Liver (tissue), 8 donors: ENCODE measurements at regions not wholly inside any gene's neighbourhood (a gene's known extent, or its start where the extent isn't known, plus 50 kb on each side); places are given as distances from the start of the nearest gene placed in this dataset.

Experiments
- DNase-seq: peaks from one replicate; pipeline ENCODE4 v3.0.0-alpha.2; 2017; ENCODE audit warnings: low spot score
- H3K27ac ChIP-seq, 2 donors: one replicate each; pipeline ENCODE4 v1.7.0; 2013; ENCODE audit warnings: inconsistent platforms in 2 of 2, low read length in 2 of 2, control low read depth in 1 of 2, low read depth in 1 of 2, mild to moderate bottlenecking in 1 of 2
- H3K27me3 ChIP-seq, 4 donors: one replicate each; pipeline versions ENCODE4 v1.6.1 to v1.7.0; 2013; ENCODE audit warnings: low read length in 3 of 4, inconsistent platforms in 1 of 4, mild to moderate bottlenecking in 1 of 4, moderate library complexity in 1 of 4; ENCODE audit not compliant: control insufficient read depth in 4 of 4, insufficient read depth in 4 of 4
- H3K36me3 ChIP-seq, 4 donors: one replicate each; pipeline versions ENCODE4 v1.6.1 to v1.7.0; 2013; ENCODE audit warnings: low read length in 3 of 4, mild to moderate bottlenecking in 3 of 4, low read depth in 1 of 4, moderate library complexity in 1 of 4; ENCODE audit not compliant: control insufficient read depth in 4 of 4, insufficient read depth in 3 of 4
- H3K4me1 ChIP-seq, 4 donors: one replicate each; pipeline versions ENCODE4 v1.6.1 to v1.7.0; 2013; ENCODE audit warnings: low read length in 3 of 4, mild to moderate bottlenecking in 3 of 4, moderate library complexity in 1 of 4; ENCODE audit not compliant: control insufficient read depth in 4 of 4, insufficient read depth in 4 of 4
- H3K4me3 ChIP-seq, 3 donors: one replicate each; pipeline versions ENCODE4 v1.6.1 to v1.7.0; 2013; ENCODE audit warnings: low read length in 3 of 3, control low read depth in 1 of 3, low read depth in 1 of 3, mild to moderate bottlenecking in 1 of 3
- H3K9ac ChIP-seq, 2 donors: one replicate each; pipeline ENCODE4 v1.7.0; 2013; ENCODE audit warnings: low read length in 2 of 2, mild to moderate bottlenecking in 2 of 2, moderate library complexity in 2 of 2, control low read depth in 1 of 2, low read depth in 1 of 2
- H3K9me3 ChIP-seq, 4 donors: one replicate each; pipeline versions ENCODE4 v1.6.1 to v1.7.0; 2013; ENCODE audit warnings: low read length in 3 of 4; ENCODE audit not compliant: control insufficient read depth in 4 of 4
- EGR1 ChIP-seq, 2 donors: IDR thresholded peaks; 2 replicates each; pipeline ENCODE4 v1.6.1; 2016 to 2018; ENCODE audit warnings: antibody characterized with exemption in 2 of 2, low read depth in 2 of 2
- FOXA1 ChIP-seq: IDR thresholded peaks from 2 replicates; pipeline ENCODE4 v1.6.1; 2016; ENCODE audit warnings: antibody characterized with exemption
- FOXA2 ChIP-seq: IDR thresholded peaks from 2 replicates; pipeline ENCODE4 v1.6.1; 2016; ENCODE audit warnings: antibody characterized with exemption
- GABPA ChIP-seq, 2 donors: IDR thresholded peaks in 1 of 2; conservative IDR thresholded peaks in 1 of 2; 2 replicates each; pipeline ENCODE4 v1.6.1; 2016; ENCODE audit warnings: antibody characterized with exemption in 2 of 2, mild to moderate bottlenecking in 1 of 2, moderate library complexity in 1 of 2
- HNF4A ChIP-seq, 2 donors: conservative IDR thresholded peaks; 2 replicates each; pipeline ENCODE4 v1.6.1; 2016; ENCODE audit warnings: antibody characterized with exemption in 2 of 2, mild to moderate bottlenecking in 2 of 2
- HNF4G ChIP-seq: IDR thresholded peaks from 2 replicates; pipeline ENCODE4 v1.6.1; 2016; ENCODE audit warnings: antibody characterized with exemption
- JUND ChIP-seq, 2 donors: IDR thresholded peaks; 2 replicates each; pipeline ENCODE4 v1.6.1; 2016; ENCODE audit warnings: antibody characterized with exemption in 2 of 2
- NR2F2 ChIP-seq: IDR thresholded peaks from 2 replicates; pipeline ENCODE4 v1.6.1; 2016; ENCODE audit warnings: antibody characterized with exemption
- RAD21 ChIP-seq, 2 donors: IDR thresholded peaks; 2 replicates each; pipeline ENCODE4 v1.6.1; 2016; ENCODE audit warnings: antibody characterized with exemption in 2 of 2, mild to moderate bottlenecking in 2 of 2
- RXRA ChIP-seq, 2 donors: IDR thresholded peaks; 2 replicates each; pipeline ENCODE4 v1.6.1; 2017 to 2018; ENCODE audit warnings: antibody characterized with exemption in 2 of 2, mild to moderate bottlenecking in 1 of 2
- SP1 ChIP-seq: IDR thresholded peaks from 2 replicates; pipeline ENCODE4 v1.6.1; 2018; ENCODE audit warnings: antibody characterized with exemption, mild to moderate bottlenecking
- TAF1 ChIP-seq: conservative IDR thresholded peaks from 2 replicates; pipeline ENCODE4 v1.6.1; 2016; ENCODE audit warnings: antibody characterized with exemption, mild to moderate bottlenecking
- YY1 ChIP-seq: IDR thresholded peaks from 2 replicates; pipeline ENCODE4 v1.6.1; 2016; ENCODE audit warnings: antibody characterized with exemption, mild to moderate bottlenecking
- WGBS: extraction: QIAGEN DNeasy Blood & Tissue Kit; methylation state at CpG from one replicate; pipeline ENCODE4 v1.1.7; 2013; 5-methylcytosine and 5-hydroxymethylcytosine counted together
- TF ChIP-seq, protein P1 (sequence below): IDR thresholded peaks from 2 replicates; pipeline ENCODE4 v1.6.1; 2016; ENCODE audit warnings: antibody characterized with exemption
- TF ChIP-seq, protein P2 (sequence below): IDR thresholded peaks from 2 replicates; pipeline ENCODE4 v1.6.1; 2016; ENCODE audit warnings: antibody characterized with exemption
- TF ChIP-seq, protein P3 (sequence below): fragments of 150-350 bp; IDR thresholded peaks from 2 replicates; pipeline ENCODE4 v1.5.1; 2017; ENCODE audit warnings: improper control_type of control experiment, low read depth, low read length; ENCODE audit not compliant: missing input control
- TF ChIP-seq, protein P4 (sequence below): IDR thresholded peaks from 2 replicates; pipeline ENCODE4 v1.6.1; 2016; ENCODE audit warnings: antibody characterized with exemption, mild to moderate bottlenecking
- TF ChIP-seq, protein P5 (sequence below): IDR thresholded peaks from 2 replicates; pipeline ENCODE4 v1.6.1; 2016; ENCODE audit warnings: antibody characterized with exemption
- donor health status: healthy.
- donor health status: healthy.
- donor health status: healthy.
- donor health status: healthy.
- donor health status: healthy.

DNA sequence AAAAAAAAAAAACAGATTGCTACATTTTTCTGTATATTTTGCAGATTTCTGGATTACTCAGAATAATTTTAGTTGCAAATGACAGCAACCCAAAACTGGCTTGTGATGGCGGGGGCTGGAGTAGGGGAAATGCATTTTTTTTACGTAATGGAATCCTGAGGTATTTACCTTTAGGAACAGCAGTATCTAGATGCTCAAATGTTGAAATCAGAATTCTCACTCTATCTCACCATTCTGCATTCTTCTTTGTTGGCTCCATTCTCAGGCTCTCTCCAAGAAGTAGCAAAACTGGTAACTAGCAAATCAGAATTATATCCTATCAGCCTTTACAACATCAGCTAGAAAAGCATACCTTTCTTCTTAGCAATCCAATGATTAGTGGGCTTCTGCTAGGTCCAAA lies 554.3 kb downstream of the PRELID2 start:
- DNase-seq = no peak
- Histone ChIP-seq H3K27ac (no peak overlapping the region), H3K9ac (no peak overlapping the region), H3K36me3 (no peaks in the 10 kb centered on the region), H3K4me1 (no peaks in the 10 kb centered on the region), H3K9me3 (peaks cover 0 to 3% (median 0%) of the 10 kb centered on the region in 4 donors), H3K4me3 (no peak overlapping the region), H3K27me3 (no peaks in the 10 kb centered on the region)
- TF ChIP-seq HNF4A (conservative IDR thresholded peaks at IDR 0.05) (no peak), YY1 (no peak), TAF1 (no peak), FOXA2 (no peak), GABPA (IDR thresholded peaks at IDR 0.05 in 1 of 2, conservative IDR thresholded peaks at IDR 0.05 in 1 of 2) (no peak), JUND (IDR thresholded peaks at IDR 0.05) (no peak), RAD21 (IDR thresholded peaks at IDR 0.05) (no peak), FOXA1 (no peak), NR2F2 (no peak), HNF4G (no peak), RXRA (IDR thresholded peaks at IDR 0.05) (no peak), SP1 (no peak), EGR1 (IDR thresholded peaks at IDR 0.05; ENCODE audit: low read depth in 2 of 2) (no peak)
- TF ChIP-seq, protein P1, sequence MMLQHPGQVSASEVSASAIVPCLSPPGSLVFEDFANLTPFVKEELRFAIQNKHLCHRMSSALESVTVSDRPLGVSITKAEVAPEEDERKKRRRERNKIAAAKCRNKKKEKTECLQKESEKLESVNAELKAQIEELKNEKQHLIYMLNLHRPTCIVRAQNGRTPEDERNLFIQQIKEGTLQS = no peak
- TF ChIP-seq, protein P2, sequence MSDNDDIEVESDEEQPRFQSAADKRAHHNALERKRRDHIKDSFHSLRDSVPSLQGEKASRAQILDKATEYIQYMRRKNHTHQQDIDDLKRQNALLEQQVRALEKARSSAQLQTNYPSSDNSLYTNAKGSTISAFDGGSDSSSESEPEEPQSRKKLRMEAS = no peak
- TF ChIP-seq, protein P3, sequence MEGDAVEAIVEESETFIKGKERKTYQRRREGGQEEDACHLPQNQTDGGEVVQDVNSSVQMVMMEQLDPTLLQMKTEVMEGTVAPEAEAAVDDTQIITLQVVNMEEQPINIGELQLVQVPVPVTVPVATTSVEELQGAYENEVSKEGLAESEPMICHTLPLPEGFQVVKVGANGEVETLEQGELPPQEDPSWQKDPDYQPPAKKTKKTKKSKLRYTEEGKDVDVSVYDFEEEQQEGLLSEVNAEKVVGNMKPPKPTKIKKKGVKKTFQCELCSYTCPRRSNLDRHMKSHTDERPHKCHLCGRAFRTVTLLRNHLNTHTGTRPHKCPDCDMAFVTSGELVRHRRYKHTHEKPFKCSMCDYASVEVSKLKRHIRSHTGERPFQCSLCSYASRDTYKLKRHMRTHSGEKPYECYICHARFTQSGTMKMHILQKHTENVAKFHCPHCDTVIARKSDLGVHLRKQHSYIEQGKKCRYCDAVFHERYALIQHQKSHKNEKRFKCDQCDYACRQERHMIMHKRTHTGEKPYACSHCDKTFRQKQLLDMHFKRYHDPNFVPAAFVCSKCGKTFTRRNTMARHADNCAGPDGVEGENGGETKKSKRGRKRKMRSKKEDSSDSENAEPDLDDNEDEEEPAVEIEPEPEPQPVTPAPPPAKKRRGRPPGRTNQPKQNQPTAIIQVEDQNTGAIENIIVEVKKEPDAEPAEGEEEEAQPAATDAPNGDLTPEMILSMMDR = no peak
- TF ChIP-seq, protein P4, sequence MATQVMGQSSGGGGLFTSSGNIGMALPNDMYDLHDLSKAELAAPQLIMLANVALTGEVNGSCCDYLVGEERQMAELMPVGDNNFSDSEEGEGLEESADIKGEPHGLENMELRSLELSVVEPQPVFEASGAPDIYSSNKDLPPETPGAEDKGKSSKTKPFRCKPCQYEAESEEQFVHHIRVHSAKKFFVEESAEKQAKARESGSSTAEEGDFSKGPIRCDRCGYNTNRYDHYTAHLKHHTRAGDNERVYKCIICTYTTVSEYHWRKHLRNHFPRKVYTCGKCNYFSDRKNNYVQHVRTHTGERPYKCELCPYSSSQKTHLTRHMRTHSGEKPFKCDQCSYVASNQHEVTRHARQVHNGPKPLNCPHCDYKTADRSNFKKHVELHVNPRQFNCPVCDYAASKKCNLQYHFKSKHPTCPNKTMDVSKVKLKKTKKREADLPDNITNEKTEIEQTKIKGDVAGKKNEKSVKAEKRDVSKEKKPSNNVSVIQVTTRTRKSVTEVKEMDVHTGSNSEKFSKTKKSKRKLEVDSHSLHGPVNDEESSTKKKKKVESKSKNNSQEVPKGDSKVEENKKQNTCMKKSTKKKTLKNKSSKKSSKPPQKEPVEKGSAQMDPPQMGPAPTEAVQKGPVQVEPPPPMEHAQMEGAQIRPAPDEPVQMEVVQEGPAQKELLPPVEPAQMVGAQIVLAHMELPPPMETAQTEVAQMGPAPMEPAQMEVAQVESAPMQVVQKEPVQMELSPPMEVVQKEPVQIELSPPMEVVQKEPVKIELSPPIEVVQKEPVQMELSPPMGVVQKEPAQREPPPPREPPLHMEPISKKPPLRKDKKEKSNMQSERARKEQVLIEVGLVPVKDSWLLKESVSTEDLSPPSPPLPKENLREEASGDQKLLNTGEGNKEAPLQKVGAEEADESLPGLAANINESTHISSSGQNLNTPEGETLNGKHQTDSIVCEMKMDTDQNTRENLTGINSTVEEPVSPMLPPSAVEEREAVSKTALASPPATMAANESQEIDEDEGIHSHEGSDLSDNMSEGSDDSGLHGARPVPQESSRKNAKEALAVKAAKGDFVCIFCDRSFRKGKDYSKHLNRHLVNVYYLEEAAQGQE = no peak
- TF ChIP-seq, protein P5, sequence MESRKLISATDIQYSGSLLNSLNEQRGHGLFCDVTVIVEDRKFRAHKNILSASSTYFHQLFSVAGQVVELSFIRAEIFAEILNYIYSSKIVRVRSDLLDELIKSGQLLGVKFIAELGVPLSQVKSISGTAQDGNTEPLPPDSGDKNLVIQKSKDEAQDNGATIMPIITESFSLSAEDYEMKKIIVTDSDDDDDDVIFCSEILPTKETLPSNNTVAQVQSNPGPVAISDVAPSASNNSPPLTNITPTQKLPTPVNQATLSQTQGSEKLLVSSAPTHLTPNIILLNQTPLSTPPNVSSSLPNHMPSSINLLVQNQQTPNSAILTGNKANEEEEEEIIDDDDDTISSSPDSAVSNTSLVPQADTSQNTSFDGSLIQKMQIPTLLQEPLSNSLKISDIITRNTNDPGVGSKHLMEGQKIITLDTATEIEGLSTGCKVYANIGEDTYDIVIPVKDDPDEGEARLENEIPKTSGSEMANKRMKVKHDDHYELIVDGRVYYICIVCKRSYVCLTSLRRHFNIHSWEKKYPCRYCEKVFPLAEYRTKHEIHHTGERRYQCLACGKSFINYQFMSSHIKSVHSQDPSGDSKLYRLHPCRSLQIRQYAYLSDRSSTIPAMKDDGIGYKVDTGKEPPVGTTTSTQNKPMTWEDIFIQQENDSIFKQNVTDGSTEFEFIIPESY = no peak
- WGBS = 88% methylated on average over 2 of the region's 2 CpGs

DNA sequence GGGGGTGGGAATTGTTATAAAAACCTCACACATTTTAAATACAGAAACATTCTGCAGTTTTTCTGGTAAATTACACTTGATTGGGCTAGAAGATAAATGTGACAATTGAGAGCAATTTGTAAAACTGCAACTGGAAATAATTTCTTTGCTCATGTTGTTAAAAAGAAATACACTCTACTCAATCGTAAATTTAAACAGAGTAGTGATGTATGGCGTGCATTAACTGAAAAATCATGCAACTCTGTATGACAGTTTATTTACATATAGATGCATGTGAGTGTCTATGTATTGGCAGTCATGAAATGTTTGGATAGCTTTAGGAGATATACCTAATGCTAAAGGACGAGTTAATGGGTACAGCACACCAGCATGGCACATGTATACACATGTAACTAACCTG lies 554.9 kb downstream of the PRELID2 start:
- DNase-seq = no peak
- WGBS = 72% methylated on average over 3 of the region's 3 CpGs
- Histone ChIP-seq H3K36me3 (no peaks in the 10 kb centered on the region), H3K4me1 (no peaks in the 10 kb centered on the region), H3K27ac (no peak overlapping the region), H3K4me3 (no peak overlapping the region), H3K27me3 (no peaks in the 10 kb centered on the region), H3K9me3 (peaks cover 0 to 3% (median 0%) of the 10 kb centered on the region in 4 donors), H3K9ac (no peak overlapping the region)
- TF ChIP-seq, protein P2 = no peak
- TF ChIP-seq FOXA2 (no peak), EGR1 (IDR thresholded peaks at IDR 0.05; ENCODE audit: low read depth in 2 of 2) (no peak), HNF4G (no peak), HNF4A (conservative IDR thresholded peaks at IDR 0.05) (no peak), RAD21 (IDR thresholded peaks at IDR 0.05) (no peak), TAF1 (no peak), YY1 (no peak), NR2F2 (no peak), RXRA (IDR thresholded peaks at IDR 0.05) (no peak), GABPA (IDR thresholded peaks at IDR 0.05 in 1 of 2, conservative IDR thresholded peaks at IDR 0.05 in 1 of 2) (no peak)
- TF ChIP-seq, protein P1 = no peak
- TF ChIP-seq, protein P3 = no peak
- TF ChIP-seq, protein P5 = no peak
